Keratinocyte (primary cell): ENCODE measurements at regions not wholly inside any gene's neighbourhood (a gene's known extent, or its start where the extent isn't known, plus 50 kb on each side); places are given as distances from the start of the nearest gene placed in this dataset.

Experiments used
- DNase-seq: peaks from one replicate; pipeline ENCODE4 v3.0.0-alpha.2; 2011; ENCODE audit warnings: low read depth, missing footprints, low spot score
- FAIRE-seq: peaks from 2 replicates; lab custom pipeline; 2011; peaks lifted over from hg19 to GRCh38; lab: Jason Lieb, UNC
- H2AFZ ChIP-seq: 2 replicates; pipeline ENCODE4 v1.6.0; 2012; ENCODE audit warnings: low read length, control low read depth, inconsistent platforms; ENCODE audit not compliant: control insufficient read depth
- H3K27ac ChIP-seq: 2 replicates; pipeline ENCODE4 v1.5.1; 2011; ENCODE audit warnings: low read length; ENCODE audit not compliant: control insufficient read depth, insufficient read depth
- H3K27me3 ChIP-seq: 3 replicates; pipeline ENCODE4 v1.6.0; 2011; ENCODE audit warnings: low read length; ENCODE audit not compliant: control insufficient read depth, insufficient read depth; ENCODE audit errors: extremely low read depth
- H3K36me3 ChIP-seq, 2 experiments: 2 replicates in 1 of 2; 3 replicates in 1 of 2; pipeline ENCODE4 v1.5.1; 2011; ENCODE audit warnings: low read length in 2 of 2, mild to moderate bottlenecking in 1 of 2; ENCODE audit not compliant: control insufficient read depth in 2 of 2, insufficient read depth in 2 of 2; ENCODE audit errors: extremely low read depth in 1 of 2
- H3K4me1 ChIP-seq: 3 replicates; pipeline ENCODE4 v1.5.1; 2011; ENCODE audit warnings: low read length; ENCODE audit not compliant: control insufficient read depth, insufficient read depth; ENCODE audit errors: extremely low read depth
- H3K4me2 ChIP-seq: 3 replicates; pipeline ENCODE4 v1.6.0; 2011; ENCODE audit warnings: low read depth, low read length; ENCODE audit not compliant: control insufficient read depth, insufficient read depth; ENCODE audit errors: extremely low read depth
- H3K4me3 ChIP-seq, 3 experiments: fragments of 200-600 bp in 1 of 3; sonication (generic) in 1 of 3; 2 replicates in 2 of 3; 3 replicates in 1 of 3; pipeline ENCODE4 v1.5.1; 2011 to 2016; ENCODE audit warnings: low read length in 3 of 3, mild to moderate bottlenecking in 3 of 3, control low read depth in 2 of 3, inconsistent platforms in 1 of 3, low read depth in 1 of 3, mixed read lengths in 1 of 3, mixed run types in 1 of 3, moderate library complexity in 1 of 3; ENCODE audit not compliant: control insufficient read depth in 2 of 3, insufficient read depth in 2 of 3; ENCODE audit errors: extremely low read depth in 1 of 3
- H3K79me2 ChIP-seq: 2 replicates; pipeline ENCODE4 v1.6.0; 2012; ENCODE audit warnings: low read length; ENCODE audit not compliant: control insufficient read depth, insufficient read depth
- H3K9ac ChIP-seq: 3 replicates; pipeline ENCODE4 v1.6.0; 2011; ENCODE audit warnings: low read length; ENCODE audit not compliant: control insufficient read depth, insufficient read depth; ENCODE audit errors: extremely low read depth
- H3K9me1 ChIP-seq: 3 replicates; pipeline ENCODE4 v1.6.0; 2011; ENCODE audit warnings: low read length; ENCODE audit not compliant: control insufficient read depth, insufficient read depth; ENCODE audit errors: extremely low read depth
- H3K9me3 ChIP-seq: 2 replicates; pipeline ENCODE4 v1.5.1; 2012; ENCODE audit warnings: low read depth, low read length; ENCODE audit not compliant: control insufficient read depth
- H4K20me1 ChIP-seq: 3 replicates; pipeline ENCODE4 v1.6.0; 2011; ENCODE audit warnings: low read length; ENCODE audit not compliant: control insufficient read depth, insufficient read depth; ENCODE audit errors: extremely low read depth
- CTCF ChIP-seq, 3 experiments: IDR thresholded peaks in 1 of 3; conservative IDR thresholded peaks in 1 of 3; optimal IDR thresholded peaks in 1 of 3; 2 replicates in 2 of 3; 3 replicates in 1 of 3; pipeline versions ENCODE3 to v1.5.1; 2011; ENCODE audit warnings: low read length in 3 of 3, mild to moderate bottlenecking in 3 of 3, moderate library complexity in 2 of 3, control low read depth in 1 of 3, inconsistent platforms in 1 of 3; ENCODE audit not compliant: insufficient read depth in 2 of 3; ENCODE audit errors: extremely low read depth in 1 of 3
- EZH2 ChIP-seq: IDR thresholded peaks from one replicate; pipeline ENCODE4 v1.6.1; 2012; ENCODE audit warnings: inconsistent platforms, mild to moderate bottlenecking, low read length, moderate library complexity
- dilution Hi-C: fragments of 300-500 bp; cut with MboI; formaldehyde crosslinking; loops from one replicate; pipeline ENCODE4 v1.7.0; 2020; ENCODE audit warnings: low sequenced_read_pairs; ENCODE audit not compliant: extremely low pct_ligation_motif_present

GRCh38 chr10:3712707-3713106 is 72.3 kb downstream of the KLF6 start:
- DNase-seq, result no peak
- H3K9me1 ChIP-seq, result no peaks in the 10 kb centered on the region
- no peak overlapping the region for H3K9ac ChIP-seq
- no peak overlapping the region for H3K27ac ChIP-seq
- H4K20me1 ChIP-seq, result no peaks in the 10 kb centered on the region
- no peak overlapping the region for H3K4me2 ChIP-seq
- TF ChIP-seq CTCF (optimal IDR thresholded peaks at IDR 0.05 in 1 of 3, IDR thresholded peaks at IDR 0.05 in 1 of 3, conservative IDR thresholded peaks at IDR 0.05 in 1 of 3; ENCODE audit: extremely low read depth in 1 of 3, insufficient read depth in 2 of 3, low read length in 3 of 3) (no peak), EZH2 (no peak)
- FAIRE-seq, result no peak
- no peaks in the 10 kb centered on the region for H3K27me3 ChIP-seq
- no peak overlapping the region for H2AFZ ChIP-seq
- no peaks in the 10 kb centered on the region for H3K9me3 ChIP-seq
- dilution Hi-C loops, result no loop called here
- no peaks in the 10 kb centered on the region for H3K79me2 ChIP-seq
- H3K36me3 ChIP-seq, result no peaks in the 10 kb centered on the region
- no peak overlapping the region for H3K4me3 ChIP-seq
- peaks cover 11% of the 10 kb centered on the region for H3K4me1 ChIP-seq

GRCh38 chr10:3711918-3712317 is 73.1 kb downstream of the KLF6 start:
- Histone ChIP-seq H4K20me1 (no peaks in the 10 kb centered on the region), H3K27me3 (no peaks in the 10 kb centered on the region), H3K9ac (no peak overlapping the region), H3K36me3 (no peaks in the 10 kb centered on the region), H3K4me1 (peaks cover 11% of the 10 kb centered on the region), H3K9me1 (no peaks in the 10 kb centered on the region), H3K4me3 (no peak overlapping the region), H3K27ac (no peak overlapping the region), H3K9me3 (no peaks in the 10 kb centered on the region), H3K79me2 (no peaks in the 10 kb centered on the region), H2AFZ (no peak overlapping the region), H3K4me2 (no peak overlapping the region)
- TF ChIP-seq EZH2 (no peak), CTCF (optimal IDR thresholded peaks at IDR 0.05 in 1 of 3, IDR thresholded peaks at IDR 0.05 in 1 of 3, conservative IDR thresholded peaks at IDR 0.05 in 1 of 3; ENCODE audit: extremely low read depth in 1 of 3, insufficient read depth in 2 of 3, low read length in 3 of 3) (no peak)
- FAIRE-seq (no peak), DNase-seq (no peak)
- dilution Hi-C loops, result no loop called here
